Esophagus squamous epithelium (tissue), 5 donors: ENCODE measurements at regions not wholly inside any gene's neighbourhood (a gene's known extent, or its start where the extent isn't known, plus 50 kb on each side); places are given as distances from the start of the nearest gene placed in this dataset.

ENCODE experiments used
- DNase-seq: peaks from one replicate; lab custom pipeline; 2025; lab: John Stamatoyannopoulos, UW
- H3K27ac ChIP-seq, 4 donors: fragments of 200-600 bp; sonication (generic); one replicate each; pipeline ENCODE4 v1.5.1; 2016 to 2019; ENCODE audit warnings: mild to moderate bottlenecking in 1 of 4
- H3K27me3 ChIP-seq, 4 donors: fragments of 200-600 bp; sonication (generic); 1 replicate in 3 of 4; 2 replicates in 1 of 4; pipeline versions ENCODE4 v1.5.1 to v1.6.0; 2017 to 2021; ENCODE audit warnings: antibody characterized with exemption in 1 of 4
- H3K36me3 ChIP-seq, 3 donors: fragments of 200-600 bp; sonication (generic); one replicate each; pipeline ENCODE4 v1.5.1; 2016 to 2019
- H3K4me1 ChIP-seq, 3 donors: fragments of 200-600 bp; sonication (generic); one replicate each; pipeline ENCODE4 v1.5.1; 2017 to 2019
- H3K4me3 ChIP-seq, 4 donors: fragments of 200-600 bp; sonication (generic); 1 replicate in 3 of 4; 2 replicates in 1 of 4; pipeline ENCODE4 v1.5.1; 2016 to 2019; ENCODE audit warnings: mild to moderate bottlenecking in 2 of 4, moderate library complexity in 1 of 4
- H3K9me3 ChIP-seq, 3 donors: fragments of 200-600 bp; sonication (generic); one replicate each; pipeline ENCODE4 v1.5.1; 2016 to 2019
- POLR2A ChIP-seq, 4 donors: fragments of 450-650 bp; IDR thresholded peaks; one replicate each; pipeline ENCODE4 v1.6.1; 2017; ENCODE audit warnings: antibody characterized with exemption in 4 of 4, mild to moderate bottlenecking in 4 of 4, moderate library complexity in 3 of 4
- WGBS, 2 donors: methylation state at CpG; one replicate each; pipeline ENCODE4 v1.1.5; 2018; 5-methylcytosine and 5-hydroxymethylcytosine counted together
- intact Hi-C: fragments of 100-400 bp; cut with DNase I; formaldehyde crosslinking; loops from one replicate; pipeline ENCODE4 v1.15.0; 2022
- TF ChIP-seq, protein P1 (sequence below), 6 experiments: fragments of 450-650 bp in 4 of 6; fragments of 200-600 bp in 2 of 6; sonication (generic) in 2 of 6; IDR thresholded peaks; one replicate each; pipeline ENCODE4 v1.5.1; 2016 to 2019; ENCODE audit warnings: antibody characterized with exemption in 6 of 6, mild to moderate bottlenecking in 4 of 6, moderate library complexity in 4 of 6
- donor health status: DM: yes; HTN: yes; CAD: no.

DNA sequence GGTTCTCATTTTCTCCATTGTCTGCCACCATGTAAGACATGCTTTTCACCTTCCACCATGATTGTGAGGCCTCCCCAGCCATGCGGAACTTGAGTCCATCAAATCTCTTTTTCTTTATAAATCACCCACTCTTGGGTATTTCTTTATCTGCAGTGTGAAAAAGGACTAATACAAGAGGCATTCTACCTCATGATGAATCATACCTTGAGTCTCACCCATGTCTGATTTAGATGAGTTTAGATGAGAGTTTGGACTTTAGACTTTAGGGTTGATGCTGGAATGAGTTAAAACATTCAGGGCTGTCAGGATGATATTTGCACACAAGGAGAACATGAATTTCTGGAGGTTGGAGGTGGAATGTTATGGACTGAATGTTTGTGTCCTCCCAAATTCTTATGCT, 545.6 kb downstream of the C6orf118 start:
- Histone ChIP-seq H3K9me3 (peaks cover 0 to 14% (median 0%) of the 10 kb centered on the region in 3 donors), H3K36me3 (no peaks in the 10 kb centered on the region), H3K27ac (no peak overlapping the region), H3K27me3 (no peaks in the 10 kb centered on the region), H3K4me3 (no peak overlapping the region), H3K4me1 (no peaks in the 10 kb centered on the region)
- intact Hi-C loops: no loop called here
- no peak for DNase-seq
- TF ChIP-seq, protein P1, sequence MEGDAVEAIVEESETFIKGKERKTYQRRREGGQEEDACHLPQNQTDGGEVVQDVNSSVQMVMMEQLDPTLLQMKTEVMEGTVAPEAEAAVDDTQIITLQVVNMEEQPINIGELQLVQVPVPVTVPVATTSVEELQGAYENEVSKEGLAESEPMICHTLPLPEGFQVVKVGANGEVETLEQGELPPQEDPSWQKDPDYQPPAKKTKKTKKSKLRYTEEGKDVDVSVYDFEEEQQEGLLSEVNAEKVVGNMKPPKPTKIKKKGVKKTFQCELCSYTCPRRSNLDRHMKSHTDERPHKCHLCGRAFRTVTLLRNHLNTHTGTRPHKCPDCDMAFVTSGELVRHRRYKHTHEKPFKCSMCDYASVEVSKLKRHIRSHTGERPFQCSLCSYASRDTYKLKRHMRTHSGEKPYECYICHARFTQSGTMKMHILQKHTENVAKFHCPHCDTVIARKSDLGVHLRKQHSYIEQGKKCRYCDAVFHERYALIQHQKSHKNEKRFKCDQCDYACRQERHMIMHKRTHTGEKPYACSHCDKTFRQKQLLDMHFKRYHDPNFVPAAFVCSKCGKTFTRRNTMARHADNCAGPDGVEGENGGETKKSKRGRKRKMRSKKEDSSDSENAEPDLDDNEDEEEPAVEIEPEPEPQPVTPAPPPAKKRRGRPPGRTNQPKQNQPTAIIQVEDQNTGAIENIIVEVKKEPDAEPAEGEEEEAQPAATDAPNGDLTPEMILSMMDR (IDR thresholded peaks at IDR 0.05): no peak
- TF ChIP-seq POLR2A (IDR thresholded peaks at IDR 0.05): no peak
- WGBS, 2 donors: 80 to 100% methylated on average over 1 of the region's 1 CpG

DNA sequence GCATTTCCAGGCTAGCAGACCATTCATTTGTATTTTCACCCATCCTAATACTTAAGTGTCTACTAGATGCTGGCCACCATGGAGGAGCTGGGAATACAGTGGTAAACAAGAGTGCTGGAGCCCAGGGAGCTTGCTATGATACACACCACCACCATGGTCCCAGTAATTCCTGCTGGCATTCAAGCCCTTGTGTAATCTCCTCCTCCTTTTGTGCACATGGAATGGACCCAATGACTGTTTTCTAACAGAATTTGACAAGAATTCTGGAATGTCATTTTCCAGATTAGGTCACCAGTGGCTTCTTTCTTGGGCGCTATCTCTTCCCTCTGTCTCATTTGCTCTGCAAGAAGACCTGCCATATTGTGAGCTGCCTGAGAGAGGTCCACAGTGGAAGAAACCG, 552.0 kb downstream of the C6orf118 start:
- H3K27me3 ChIP-seq: no peaks in the 10 kb centered on the region
- TF ChIP-seq POLR2A (IDR thresholded peaks at IDR 0.05): no peak
- TF ChIP-seq, protein P1 (IDR thresholded peaks at IDR 0.05): no peak
- WGBS, 2 donors: 75 to 79% methylated on average over 2 of the region's 2 CpGs
- peaks cover 0 to 9% (median 0%) of the 10 kb centered on the region in 3 donors for H3K9me3 ChIP-seq
- H3K36me3 ChIP-seq: no peaks in the 10 kb centered on the region
- no peak overlapping the region for H3K4me3 ChIP-seq
- intact Hi-C loops: no loop called here
- H3K27ac ChIP-seq: no peak overlapping the region
- DNase-seq: no peak
- H3K4me1 ChIP-seq: no peaks in the 10 kb centered on the region

DNA sequence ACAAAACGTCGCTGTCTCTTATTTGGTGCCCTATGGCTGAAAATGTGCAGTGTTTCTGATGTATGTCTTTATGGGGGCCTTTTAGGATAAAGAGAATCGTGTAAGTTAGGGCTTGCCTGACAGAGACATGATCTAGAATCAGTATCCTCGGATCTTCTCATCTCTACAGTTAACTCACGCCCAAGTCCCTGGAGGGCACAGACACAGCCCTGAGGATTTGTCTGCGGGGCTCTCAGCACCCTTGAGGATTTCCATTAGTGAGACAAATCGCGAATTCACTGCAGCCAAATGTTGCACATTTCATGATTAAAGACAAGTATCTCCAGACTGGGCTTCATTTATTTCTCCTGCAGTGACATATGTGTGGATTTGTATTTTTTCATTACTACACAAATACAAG, 552.7 kb downstream of the C6orf118 start:
- intact Hi-C loops: no loop called here
- H3K36me3 ChIP-seq: no peaks in the 10 kb centered on the region
- no peaks in the 10 kb centered on the region for H3K27me3 ChIP-seq

DNA sequence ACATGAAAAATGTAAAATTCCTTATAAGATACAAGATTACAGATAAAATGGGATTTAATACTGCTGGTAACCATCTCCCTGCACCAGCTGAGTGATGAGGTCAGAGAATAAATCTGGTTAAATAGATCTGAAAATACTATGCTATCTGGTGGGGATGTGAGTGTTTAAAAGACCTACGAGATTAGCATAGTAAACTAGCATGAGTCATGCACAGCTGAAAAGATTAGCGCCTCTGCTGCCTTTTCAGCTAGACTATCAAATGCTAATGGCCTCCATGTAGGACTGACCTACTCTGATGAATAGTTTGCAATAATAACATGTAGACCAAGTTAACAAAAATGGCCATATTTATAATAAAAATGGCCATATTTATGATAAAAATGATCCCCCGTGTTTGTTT, 553.3 kb downstream of the C6orf118 start:
- no peaks in the 10 kb centered on the region for H3K27me3 ChIP-seq
- no peaks in the 10 kb centered on the region for H3K36me3 ChIP-seq
- no peak for DNase-seq
- no peaks in the 10 kb centered on the region for H3K9me3 ChIP-seq
- no peak overlapping the region for H3K4me3 ChIP-seq
- no peaks in the 10 kb centered on the region for H3K4me1 ChIP-seq
- TF ChIP-seq, protein P1 (IDR thresholded peaks at IDR 0.05): no peak
- no peak for TF ChIP-seq POLR2A (IDR thresholded peaks at IDR 0.05)
- whole genome bisulfite sequencing, 2 donors: 62 to 63% methylated on average over 3 of the region's 3 CpGs
- intact Hi-C loops: no loop called here
- no peak overlapping the region for H3K27ac ChIP-seq

More for the DNA sequence above, 552.7 kb downstream of the C6orf118 start:
- no peak overlapping the region for H3K4me3 ChIP-seq
- no peak for DNase-seq
- peaks cover 0 to 4% (median 0%) of the 10 kb centered on the region in 3 donors for H3K9me3 ChIP-seq
- TF ChIP-seq POLR2A (IDR thresholded peaks at IDR 0.05): no peak
- TF ChIP-seq, protein P1 (IDR thresholded peaks at IDR 0.05): no peak
- H3K4me1 ChIP-seq: no peaks in the 10 kb centered on the region
- H3K27ac ChIP-seq: no peak overlapping the region
- WGBS, 2 donors: 73 to 78% methylated on average over 8 of the region's 8 CpGs

DNA sequence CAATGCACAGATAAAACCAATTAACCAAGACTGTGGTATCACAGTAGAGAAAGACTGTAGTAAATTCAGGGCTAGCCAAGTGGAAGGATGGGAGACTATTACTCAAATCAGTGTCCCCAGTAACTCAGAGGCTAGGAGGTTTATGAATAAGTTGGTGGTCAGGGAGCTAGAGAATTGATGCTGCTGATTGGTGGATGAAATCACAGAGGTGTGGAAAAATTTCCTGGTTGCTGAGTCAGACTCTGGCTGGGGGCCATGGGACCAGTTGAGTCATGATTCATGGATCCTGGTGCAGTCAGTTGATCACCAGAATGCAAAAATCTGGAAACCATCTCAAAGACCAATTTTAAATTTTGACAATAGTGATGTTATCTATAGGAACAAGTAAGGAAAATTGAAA, 555.9 kb downstream of the C6orf118 start:
- H3K27me3 ChIP-seq: no peaks in the 10 kb centered on the region
- H3K4me1 ChIP-seq: no peaks in the 10 kb centered on the region
- TF ChIP-seq, protein P1 (IDR thresholded peaks at IDR 0.05): no peak
- no peak for TF ChIP-seq POLR2A (IDR thresholded peaks at IDR 0.05)
- H3K36me3 ChIP-seq: no peaks in the 10 kb centered on the region
- no peak for DNase-seq
- no peaks in the 10 kb centered on the region for H3K9me3 ChIP-seq
- intact Hi-C loops: no loop called here
- no peak overlapping the region for H3K4me3 ChIP-seq
- H3K27ac ChIP-seq: no peak overlapping the region
